Sigmoid colon (tissue), 6 donors: ENCODE measurements at regions not wholly inside any gene's neighbourhood (a gene's known extent, or its start where the extent isn't known, plus 50 kb on each side); places are given as distances from the start of the nearest gene placed in this dataset.

Experiments used
- DNase-seq: peaks from one replicate; pipeline ENCODE4 v3.0.0-alpha.2; 2019
- H3K27ac ChIP-seq, 4 donors: fragments of 200-600 bp; sonication (generic); one replicate each; pipeline ENCODE4 v1.5.1; 2016 to 2019; ENCODE audit warnings: mild to moderate bottlenecking in 1 of 4
- H3K27me3 ChIP-seq, 3 donors: fragments of 200-600 bp; sonication (generic); one replicate each; pipeline ENCODE4 v1.5.1; 2019; ENCODE audit warnings: mild to moderate bottlenecking in 1 of 3
- H3K36me3 ChIP-seq, 4 donors: fragments of 200-600 bp; sonication (generic); one replicate each; pipeline ENCODE4 v1.5.1; 2016 to 2019
- H3K4me1 ChIP-seq, 4 donors: fragments of 200-600 bp; sonication (generic); one replicate each; pipeline ENCODE4 v1.5.1; 2017 to 2019
- H3K4me3 ChIP-seq, 4 donors: fragments of 200-600 bp; sonication (generic); one replicate each; pipeline ENCODE4 v1.5.1; 2017 to 2019; ENCODE audit warnings: mild to moderate bottlenecking in 2 of 4, moderate library complexity in 1 of 4
- H3K9me3 ChIP-seq, 4 donors: fragments of 200-600 bp in 3 of 4; sonication (generic) in 3 of 4; one replicate each; pipeline versions ENCODE4 v1.5.1 to v1.6.1; 2013 to 2019
- CTCF ChIP-seq, 4 experiments: fragments of 450-650 bp in 3 of 4; fragments of 200-600 bp in 1 of 4; IDR thresholded peaks; one replicate each; pipeline ENCODE4 v1.5.1; 2016 to 2019; ENCODE audit warnings: antibody characterized with exemption in 4 of 4, mild to moderate bottlenecking in 3 of 4, moderate library complexity in 2 of 4
- EP300 ChIP-seq, 4 donors: sonication (generic); formaldehyde crosslinking; IDR thresholded peaks; one replicate each; pipeline ENCODE4 v1.6.1; 2017; ENCODE audit warnings: antibody characterized with exemption in 4 of 4
- POLR2A ChIP-seq, 2 donors: fragments of 450-650 bp; IDR thresholded peaks; one replicate each; pipeline ENCODE4 v1.6.1; 2016; ENCODE audit warnings: antibody characterized with exemption in 2 of 2, mild to moderate bottlenecking in 2 of 2, moderate library complexity in 2 of 2
- POLR2AphosphoS5 ChIP-seq, 4 donors: sonication (generic); formaldehyde crosslinking; IDR thresholded peaks; one replicate each; pipeline ENCODE4 v1.6.1; 2017; ENCODE audit warnings: antibody characterized with exemption in 4 of 4
- WGBS, 2 donors: extraction: QIAGEN DNeasy Blood & Tissue Kit; methylation state at CpG; one replicate each; pipeline ENCODE4 v1.1.7; 2013; 5-methylcytosine and 5-hydroxymethylcytosine counted together
- intact Hi-C: fragments of 100-400 bp; cut with DNase I; formaldehyde crosslinking; loops from one replicate; pipeline ENCODE4 v1.15.1; 2023
- donor health status: healthy with polysubstance abuse.
- donor health status: healthy.

- Histone ChIP-seq H3K36me3 (no peaks in the 10 kb centered on the region), H3K4me3 (no peak overlapping the region), H3K9me3 (no peaks in the 10 kb centered on the region), H3K27ac (peak overlapping the region; percentile 64 to 78 (median 72)), H3K4me1 (peaks cover 0 to 56% (median 51%) of the 10 kb centered on the region in 4 donors), H3K27me3 (no peaks in the 10 kb centered on the region)
- intact Hi-C loops = no loop called here
- peak; percentile 46 for DNase-seq
- no peak for TF ChIP-seq POLR2AphosphoS5 (IDR thresholded peaks at IDR 0.05)
- WGBS, 2 donors = 82 to 83% methylated on average over 15 of the region's 15 CpGs
Measured at GRCh38 chr17:77353684-77354419, 213.1 kb downstream of the SEC14L1 start.

- H3K27ac ChIP-seq = peak overlapping the region; percentile 64 to 75 (median 72)
- no peaks in the 10 kb centered on the region for H3K27me3 ChIP-seq
- DNase-seq = no peak
- intact Hi-C loops = no loop called here
- no peak overlapping the region for H3K4me3 ChIP-seq
- no peaks in the 10 kb centered on the region for H3K9me3 ChIP-seq
- TF ChIP-seq CTCF (IDR thresholded peaks at IDR 0.05) (no peak), EP300 (IDR thresholded peaks at IDR 0.05) (no peak)
- 78 to 90% methylated on average over 5 of the region's 5 CpGs for WGBS, 2 donors
- peaks cover 0 to 56% (median 51%) of the 10 kb centered on the region in 4 donors for H3K4me1 ChIP-seq
- H3K36me3 ChIP-seq = no peaks in the 10 kb centered on the region
Measured at GRCh38 chr17:77354420-77354669, 213.6 kb downstream of the SEC14L1 start.

- H3K4me1 ChIP-seq = peaks cover 0 to 53% (median 48%) of the 10 kb centered on the region in 4 donors
- no peaks in the 10 kb centered on the region for H3K9me3 ChIP-seq
- no peak overlapping the region for H3K4me3 ChIP-seq
- DNase-seq = peak; percentile 95
- 70 to 77% methylated on average over 25 of the region's 25 CpGs for WGBS, 2 donors
- intact Hi-C loops = no loop called here
- peak overlapping the region; percentile 64 to 75 (median 72) for H3K27ac ChIP-seq
- H3K36me3 ChIP-seq = no peaks in the 10 kb centered on the region
- H3K27me3 ChIP-seq = no peaks in the 10 kb centered on the region
- no peak for TF ChIP-seq CTCF (IDR thresholded peaks at IDR 0.05)
- TF ChIP-seq POLR2AphosphoS5 (IDR thresholded peaks at IDR 0.05) = peak in 2 of 4 donors; percentile 30 to 33
- TF ChIP-seq EP300 (IDR thresholded peaks at IDR 0.05) = peak in 1 of 4 donors; percentile 10
- TF ChIP-seq POLR2A (IDR thresholded peaks at IDR 0.05) = no peak
Measured at GRCh38 chr17:77354670-77355455, 214.1 kb downstream of the SEC14L1 start.

- TF ChIP-seq POLR2A (IDR thresholded peaks at IDR 0.05) (no peak), POLR2AphosphoS5 (IDR thresholded peaks at IDR 0.05) (no peak), EP300 (IDR thresholded peaks at IDR 0.05) (no peak), CTCF (IDR thresholded peaks at IDR 0.05) (no peak)
- peaks cover 0 to 40% (median 35%) of the 10 kb centered on the region in 4 donors for H3K4me1 ChIP-seq
- WGBS, 2 donors = 47 to 79% methylated on average over 15 of the region's 15 CpGs
- H3K4me3 ChIP-seq = no peak overlapping the region
- H3K27me3 ChIP-seq = no peaks in the 10 kb centered on the region
- no peaks in the 10 kb centered on the region for H3K36me3 ChIP-seq
- H3K9me3 ChIP-seq = no peaks in the 10 kb centered on the region
- intact Hi-C loops = no loop called here
- peak overlapping the region; percentile 27 to 86 (median 78) for H3K27ac ChIP-seq
- DNase-seq = peak; percentile 62
Measured at GRCh38 chr17:77356109-77356689, 215.4 kb downstream of the SEC14L1 start.

- WGBS, 2 donors = 79 to 87% methylated on average over 8 of the region's 8 CpGs
- H3K4me3 ChIP-seq = no peak overlapping the region
- H3K36me3 ChIP-seq = no peaks in the 10 kb centered on the region
- TF ChIP-seq POLR2A (IDR thresholded peaks at IDR 0.05) (no peak), POLR2AphosphoS5 (IDR thresholded peaks at IDR 0.05) (no peak), EP300 (IDR thresholded peaks at IDR 0.05) (no peak), CTCF (IDR thresholded peaks at IDR 0.05) (no peak)
- no peaks in the 10 kb centered on the region for H3K27me3 ChIP-seq
- H3K9me3 ChIP-seq = no peaks in the 10 kb centered on the region
- H3K27ac ChIP-seq = peak overlapping the region; percentile 48 to 86 (median 78)
- peak; percentile 71 for DNase-seq
- intact Hi-C loops = no loop called here
- peaks cover 0 to 34% (median 29%) of the 10 kb centered on the region in 4 donors for H3K4me1 ChIP-seq
Measured at GRCh38 chr17:77356690-77357201, 216.0 kb downstream of the SEC14L1 start.
